Liver (tissue), 8 donors: ENCODE measurements at regions not wholly inside any gene's neighbourhood (a gene's known extent, or its start where the extent isn't known, plus 50 kb on each side); places are given as distances from the start of the nearest gene placed in this dataset.

Source experiments
- DNase-seq: peaks from one replicate; pipeline ENCODE4 v3.0.0-alpha.2; 2017; ENCODE audit warnings: low spot score
- H3K27ac ChIP-seq, 2 donors: one replicate each; pipeline ENCODE4 v1.7.0; 2013; ENCODE audit warnings: inconsistent platforms in 2 of 2, low read length in 2 of 2, control low read depth in 1 of 2, low read depth in 1 of 2, mild to moderate bottlenecking in 1 of 2
- H3K27me3 ChIP-seq, 4 donors: one replicate each; pipeline versions ENCODE4 v1.6.1 to v1.7.0; 2013; ENCODE audit warnings: low read length in 3 of 4, inconsistent platforms in 1 of 4, mild to moderate bottlenecking in 1 of 4, moderate library complexity in 1 of 4; ENCODE audit not compliant: control insufficient read depth in 4 of 4, insufficient read depth in 4 of 4
- H3K36me3 ChIP-seq, 4 donors: one replicate each; pipeline versions ENCODE4 v1.6.1 to v1.7.0; 2013; ENCODE audit warnings: low read length in 3 of 4, mild to moderate bottlenecking in 3 of 4, low read depth in 1 of 4, moderate library complexity in 1 of 4; ENCODE audit not compliant: control insufficient read depth in 4 of 4, insufficient read depth in 3 of 4
- H3K4me1 ChIP-seq, 4 donors: one replicate each; pipeline versions ENCODE4 v1.6.1 to v1.7.0; 2013; ENCODE audit warnings: low read length in 3 of 4, mild to moderate bottlenecking in 3 of 4, moderate library complexity in 1 of 4; ENCODE audit not compliant: control insufficient read depth in 4 of 4, insufficient read depth in 4 of 4
- H3K4me3 ChIP-seq, 3 donors: one replicate each; pipeline versions ENCODE4 v1.6.1 to v1.7.0; 2013; ENCODE audit warnings: low read length in 3 of 3, control low read depth in 1 of 3, low read depth in 1 of 3, mild to moderate bottlenecking in 1 of 3
- H3K9ac ChIP-seq, 2 donors: one replicate each; pipeline ENCODE4 v1.7.0; 2013; ENCODE audit warnings: low read length in 2 of 2, mild to moderate bottlenecking in 2 of 2, moderate library complexity in 2 of 2, control low read depth in 1 of 2, low read depth in 1 of 2
- H3K9me3 ChIP-seq, 4 donors: one replicate each; pipeline versions ENCODE4 v1.6.1 to v1.7.0; 2013; ENCODE audit warnings: low read length in 3 of 4; ENCODE audit not compliant: control insufficient read depth in 4 of 4
- EGR1 ChIP-seq, 2 donors: IDR thresholded peaks; 2 replicates each; pipeline ENCODE4 v1.6.1; 2016 to 2018; ENCODE audit warnings: antibody characterized with exemption in 2 of 2, low read depth in 2 of 2
- FOXA1 ChIP-seq: IDR thresholded peaks from 2 replicates; pipeline ENCODE4 v1.6.1; 2016; ENCODE audit warnings: antibody characterized with exemption
- FOXA2 ChIP-seq: IDR thresholded peaks from 2 replicates; pipeline ENCODE4 v1.6.1; 2016; ENCODE audit warnings: antibody characterized with exemption
- GABPA ChIP-seq, 2 donors: IDR thresholded peaks in 1 of 2; conservative IDR thresholded peaks in 1 of 2; 2 replicates each; pipeline ENCODE4 v1.6.1; 2016; ENCODE audit warnings: antibody characterized with exemption in 2 of 2, mild to moderate bottlenecking in 1 of 2, moderate library complexity in 1 of 2
- HNF4A ChIP-seq, 2 donors: conservative IDR thresholded peaks; 2 replicates each; pipeline ENCODE4 v1.6.1; 2016; ENCODE audit warnings: antibody characterized with exemption in 2 of 2, mild to moderate bottlenecking in 2 of 2
- HNF4G ChIP-seq: IDR thresholded peaks from 2 replicates; pipeline ENCODE4 v1.6.1; 2016; ENCODE audit warnings: antibody characterized with exemption
- JUND ChIP-seq, 2 donors: IDR thresholded peaks; 2 replicates each; pipeline ENCODE4 v1.6.1; 2016; ENCODE audit warnings: antibody characterized with exemption in 2 of 2
- NR2F2 ChIP-seq: IDR thresholded peaks from 2 replicates; pipeline ENCODE4 v1.6.1; 2016; ENCODE audit warnings: antibody characterized with exemption
- RAD21 ChIP-seq, 2 donors: IDR thresholded peaks; 2 replicates each; pipeline ENCODE4 v1.6.1; 2016; ENCODE audit warnings: antibody characterized with exemption in 2 of 2, mild to moderate bottlenecking in 2 of 2
- REST ChIP-seq: IDR thresholded peaks from 2 replicates; pipeline ENCODE4 v1.6.1; 2016; ENCODE audit warnings: antibody characterized with exemption, mild to moderate bottlenecking
- RXRA ChIP-seq, 2 donors: IDR thresholded peaks; 2 replicates each; pipeline ENCODE4 v1.6.1; 2017 to 2018; ENCODE audit warnings: antibody characterized with exemption in 2 of 2, mild to moderate bottlenecking in 1 of 2
- SP1 ChIP-seq: IDR thresholded peaks from 2 replicates; pipeline ENCODE4 v1.6.1; 2018; ENCODE audit warnings: antibody characterized with exemption, mild to moderate bottlenecking
- TAF1 ChIP-seq: conservative IDR thresholded peaks from 2 replicates; pipeline ENCODE4 v1.6.1; 2016; ENCODE audit warnings: antibody characterized with exemption, mild to moderate bottlenecking
- YY1 ChIP-seq: IDR thresholded peaks from 2 replicates; pipeline ENCODE4 v1.6.1; 2016; ENCODE audit warnings: antibody characterized with exemption, mild to moderate bottlenecking
- ZBTB33 ChIP-seq: IDR thresholded peaks from 2 replicates; pipeline ENCODE4 v1.6.1; 2016; ENCODE audit warnings: antibody characterized with exemption
- WGBS: extraction: QIAGEN DNeasy Blood & Tissue Kit; methylation state at CpG from one replicate; pipeline ENCODE4 v1.1.7; 2013; 5-methylcytosine and 5-hydroxymethylcytosine counted together
- TF ChIP-seq, protein P1 (sequence below): IDR thresholded peaks from 2 replicates; pipeline ENCODE4 v1.6.1; 2016; ENCODE audit warnings: antibody characterized with exemption
- TF ChIP-seq, protein P2 (sequence below): fragments of 150-350 bp; IDR thresholded peaks from 2 replicates; pipeline ENCODE4 v1.5.1; 2017; ENCODE audit warnings: improper control_type of control experiment, low read depth, low read length; ENCODE audit not compliant: missing input control
- donor health status: healthy.
- donor health status: healthy.
- donor health status: healthy.
- donor health status: healthy.
- donor health status: healthy.

GRCh38 chr1:214192825-214193643 is 87.9 kb upstream of the SMYD2 start:
- Histone ChIP-seq H3K9me3 (no peaks in the 10 kb centered on the region), H3K9ac (no peak overlapping the region), H3K4me3 (no peak overlapping the region), H3K27me3 (no peaks in the 10 kb centered on the region), H3K27ac (no peak overlapping the region), H3K36me3 (no peaks in the 10 kb centered on the region), H3K4me1 (no peaks in the 10 kb centered on the region)
- no peak for DNase-seq
- WGBS: 78% methylated on average over 13 of the region's 13 CpGs
- TF ChIP-seq, protein P1, sequence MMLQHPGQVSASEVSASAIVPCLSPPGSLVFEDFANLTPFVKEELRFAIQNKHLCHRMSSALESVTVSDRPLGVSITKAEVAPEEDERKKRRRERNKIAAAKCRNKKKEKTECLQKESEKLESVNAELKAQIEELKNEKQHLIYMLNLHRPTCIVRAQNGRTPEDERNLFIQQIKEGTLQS: no peak
- TF ChIP-seq, protein P2, sequence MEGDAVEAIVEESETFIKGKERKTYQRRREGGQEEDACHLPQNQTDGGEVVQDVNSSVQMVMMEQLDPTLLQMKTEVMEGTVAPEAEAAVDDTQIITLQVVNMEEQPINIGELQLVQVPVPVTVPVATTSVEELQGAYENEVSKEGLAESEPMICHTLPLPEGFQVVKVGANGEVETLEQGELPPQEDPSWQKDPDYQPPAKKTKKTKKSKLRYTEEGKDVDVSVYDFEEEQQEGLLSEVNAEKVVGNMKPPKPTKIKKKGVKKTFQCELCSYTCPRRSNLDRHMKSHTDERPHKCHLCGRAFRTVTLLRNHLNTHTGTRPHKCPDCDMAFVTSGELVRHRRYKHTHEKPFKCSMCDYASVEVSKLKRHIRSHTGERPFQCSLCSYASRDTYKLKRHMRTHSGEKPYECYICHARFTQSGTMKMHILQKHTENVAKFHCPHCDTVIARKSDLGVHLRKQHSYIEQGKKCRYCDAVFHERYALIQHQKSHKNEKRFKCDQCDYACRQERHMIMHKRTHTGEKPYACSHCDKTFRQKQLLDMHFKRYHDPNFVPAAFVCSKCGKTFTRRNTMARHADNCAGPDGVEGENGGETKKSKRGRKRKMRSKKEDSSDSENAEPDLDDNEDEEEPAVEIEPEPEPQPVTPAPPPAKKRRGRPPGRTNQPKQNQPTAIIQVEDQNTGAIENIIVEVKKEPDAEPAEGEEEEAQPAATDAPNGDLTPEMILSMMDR: no peak
- no peak for TF ChIP-seq FOXA2
- no peak for TF ChIP-seq REST
- no peak for TF ChIP-seq SP1
- no peak for TF ChIP-seq HNF4G
- no peak for TF ChIP-seq GABPA (IDR thresholded peaks at IDR 0.05 in 1 of 2, conservative IDR thresholded peaks at IDR 0.05 in 1 of 2)
- TF ChIP-seq NR2F2: no peak

- 79% methylated on average over 6 of the region's 6 CpGs for WGBS
- Histone ChIP-seq H3K27me3 (no peaks in the 10 kb centered on the region), H3K4me1 (no peaks in the 10 kb centered on the region), H3K27ac (no peak overlapping the region), H3K36me3 (no peaks in the 10 kb centered on the region), H3K9me3 (no peaks in the 10 kb centered on the region), H3K9ac (no peak overlapping the region), H3K4me3 (no peak overlapping the region)
- TF ChIP-seq HNF4G (no peak), JUND (IDR thresholded peaks at IDR 0.05) (no peak), ZBTB33 (no peak), HNF4A (conservative IDR thresholded peaks at IDR 0.05) (no peak), RXRA (IDR thresholded peaks at IDR 0.05) (no peak), NR2F2 (no peak), TAF1 (no peak), GABPA (IDR thresholded peaks at IDR 0.05 in 1 of 2, conservative IDR thresholded peaks at IDR 0.05 in 1 of 2) (no peak), EGR1 (IDR thresholded peaks at IDR 0.05; ENCODE audit: low read depth in 2 of 2) (no peak), SP1 (no peak), YY1 (no peak), RAD21 (IDR thresholded peaks at IDR 0.05) (no peak), FOXA1 (no peak), REST (no peak)
- TF ChIP-seq, protein P1: no peak
- DNase-seq: no peak
Observed at GRCh38 chr1:214193691-214194090, 87.3 kb upstream of the SMYD2 start.
